ENCODE measurements at regions not wholly inside any gene's neighbourhood (a gene's known extent, or its start where the extent isn't known, plus 50 kb on each side); places are given as distances from the start of the nearest gene placed in this dataset.
A peak's percentile ranks its signal among the peaks of the same experiment; 100 is the strongest.
"Not testable (repeated sequence)": the region's sequence is repeated elsewhere in the genome, so short reads cannot be mapped to it uniquely, and the experiment has no call there.

DNA sequence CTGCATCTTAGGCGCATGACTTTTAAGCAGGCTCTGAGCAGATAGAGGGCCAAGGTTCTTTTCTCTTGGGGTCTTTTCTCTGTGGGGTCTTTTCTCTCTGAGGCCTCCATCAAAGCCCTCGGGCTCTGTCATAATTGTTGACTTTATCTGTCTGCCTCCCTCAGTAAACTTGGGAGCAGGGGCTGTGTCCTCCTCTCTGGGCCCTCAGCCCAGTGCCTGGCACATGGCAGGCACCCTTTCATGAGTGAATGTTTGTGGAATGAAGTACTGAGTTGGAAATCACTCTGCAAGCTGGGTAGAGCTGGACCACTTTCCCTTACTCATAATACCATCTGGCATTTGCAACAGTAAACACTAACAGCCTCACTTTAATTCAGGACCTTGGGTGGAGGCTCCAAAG, 96.3 kb upstream of the TERB2 start:
- H3K4me3 ChIP-seq; H3K27me3 ChIP-seq (replicated peaks; ENCODE audit: insufficient read depth); intact Hi-C loops (cut with DNase I); H3K27ac ChIP-seq; H3K9me3 ChIP-seq; H3K36me3 ChIP-seq; H3K4me1 ChIP-seq (replicated peaks); DNase-seq (ENCODE audit: low spot score): not testable (repeated sequence)
- WGBS: 60% methylated on average over 2 of the region's 2 CpGs

DNA sequence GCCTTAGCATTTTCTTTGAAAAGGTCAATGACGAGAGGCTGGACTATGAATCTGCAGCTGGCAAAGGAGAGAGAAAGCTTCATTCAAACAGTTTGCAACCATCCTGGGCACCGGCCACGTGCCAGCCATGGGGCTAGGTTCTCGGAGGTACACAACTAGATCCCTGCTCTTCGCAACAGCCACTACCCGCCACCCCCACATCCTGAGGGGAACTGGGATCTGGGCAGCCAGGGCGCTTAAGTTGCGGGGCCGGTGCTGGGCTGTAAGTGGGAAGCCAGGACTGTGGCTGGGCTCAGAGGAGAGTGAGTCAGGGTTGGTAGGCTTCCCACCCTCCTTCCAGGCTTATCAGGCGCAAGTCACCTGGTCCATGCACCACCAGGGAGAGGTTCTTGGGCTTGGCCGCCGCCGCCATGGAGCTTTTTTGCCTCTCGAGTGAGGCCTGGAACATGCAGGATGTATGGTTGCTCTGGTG, 95.0 kb upstream of the TERB2 start:
- WGBS: 95% methylated on average over 14 of the region's 14 CpGs
- no peaks in the 10 kb centered on the region for H3K9me3 ChIP-seq
- H3K36me3 ChIP-seq: no peaks in the 10 kb centered on the region
- no peak for TF ChIP-seq POLR2AphosphoS5 (IDR thresholded peaks at IDR 0.05)
- no peak for TF ChIP-seq POLR2A (IDR thresholded peaks at IDR 0.05)
- TF ChIP-seq CTCF (IDR thresholded peaks at IDR 0.05): no peak
- intact Hi-C loops (cut with DNase I): no loop called here
- no peaks in the 10 kb centered on the region for H3K27me3 ChIP-seq (replicated peaks; ENCODE audit: insufficient read depth)
- no peaks in the 10 kb centered on the region for H3K4me1 ChIP-seq (replicated peaks)
- no peak overlapping the region for H3K27ac ChIP-seq
- H3K4me3 ChIP-seq: no peak overlapping the region
- DNase-seq (ENCODE audit: low spot score): no peak

- Histone ChIP-seq H3K9me3 (no peaks in the 10 kb centered on the region), H3K4me1 (replicated peaks) (no peaks in the 10 kb centered on the region), H3K27me3 (replicated peaks; ENCODE audit: insufficient read depth) (no peaks in the 10 kb centered on the region), H3K4me3 (no peak overlapping the region), H3K27ac (no peak overlapping the region), H3K36me3 (no peaks in the 10 kb centered on the region)
- no peak for DNase-seq (ENCODE audit: low spot score)
- TF ChIP-seq CTCF (IDR thresholded peaks at IDR 0.05): no peak
- no peak for TF ChIP-seq POLR2A (IDR thresholded peaks at IDR 0.05)
- TF ChIP-seq POLR2AphosphoS5 (IDR thresholded peaks at IDR 0.05): no peak
- 92% methylated on average over 6 of the region's 6 CpGs for WGBS
- intact Hi-C loops (cut with DNase I): no loop called here
These were observed 94.6 kb upstream of the TERB2 start for GRCh38 chr15:44861917-44862316.

DNA sequence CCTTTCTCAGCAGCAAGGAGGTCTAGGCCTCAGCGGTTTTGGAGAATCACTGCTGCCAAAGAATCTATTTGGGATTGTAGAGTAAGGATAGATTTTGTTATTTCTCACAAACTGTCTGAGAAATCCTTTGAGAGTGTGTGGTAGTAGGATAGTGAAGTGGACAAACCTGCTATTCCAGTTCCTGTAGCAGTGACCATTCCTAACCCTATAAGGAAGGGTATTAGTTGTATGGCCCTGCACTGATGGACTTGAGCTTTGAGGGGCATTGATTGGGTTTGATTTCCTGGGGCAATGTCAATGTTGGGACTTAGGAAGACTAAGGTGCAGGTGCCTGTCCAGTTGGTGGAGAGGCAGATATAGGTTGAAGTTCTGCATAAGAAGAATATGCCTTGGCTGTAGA, 93.6 kb upstream of the TERB2 start:
- 69% methylated on average over 1 of the region's 1 CpG for WGBS
- H3K27me3 ChIP-seq (replicated peaks; ENCODE audit: insufficient read depth); intact Hi-C loops (cut with DNase I); H3K4me3 ChIP-seq; H3K9me3 ChIP-seq; H3K4me1 ChIP-seq (replicated peaks); H3K36me3 ChIP-seq; DNase-seq (ENCODE audit: low spot score): not testable (repeated sequence)
- H3K27ac ChIP-seq: peak overlapping the region in 1 of 2 donors; percentile 31
- TF ChIP-seq POLR2AphosphoS5 (IDR thresholded peaks at IDR 0.05): peak; percentile 22

DNA sequence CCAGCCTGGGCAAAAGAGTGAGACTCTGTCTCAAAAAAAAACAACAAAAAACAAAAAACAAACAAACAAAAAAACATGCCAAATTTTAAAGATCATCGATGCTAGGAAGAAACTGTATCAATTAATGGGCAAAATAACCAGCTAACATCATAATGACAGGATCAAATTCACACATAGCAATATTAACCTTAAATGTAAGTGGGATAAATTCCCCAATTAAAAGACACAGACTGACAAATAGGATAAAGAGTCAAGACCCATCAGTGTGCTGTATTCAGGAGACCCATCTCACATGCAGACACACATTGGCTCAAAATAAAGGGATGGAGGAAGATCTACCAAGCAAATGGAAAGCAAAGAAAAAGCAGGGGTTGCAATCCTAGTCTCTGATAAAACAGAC, 88.4 kb upstream of the TERB2 start:
- H3K27me3 ChIP-seq (replicated peaks; ENCODE audit: insufficient read depth); H3K4me1 ChIP-seq (replicated peaks); H3K9me3 ChIP-seq; H3K4me3 ChIP-seq; DNase-seq (ENCODE audit: low spot score); intact Hi-C loops (cut with DNase I); H3K36me3 ChIP-seq: not testable (repeated sequence)
- WGBS: 91% methylated on average over 1 of the region's 1 CpG
- peak overlapping the region in 1 of 2 donors; percentile 55 for H3K27ac ChIP-seq

GRCh38 chr15:44870125-44870524, 86.4 kb upstream of the TERB2 start:
- intact Hi-C loops (cut with DNase I); H3K4me3 ChIP-seq; DNase-seq (ENCODE audit: low spot score); H3K9me3 ChIP-seq; H3K4me1 ChIP-seq (replicated peaks); H3K36me3 ChIP-seq; H3K27me3 ChIP-seq (replicated peaks; ENCODE audit: insufficient read depth): not testable (repeated sequence)
- H3K27ac ChIP-seq: peak overlapping the region in 1 of 2 donors; percentile 55
- 84% methylated on average over 4 of the region's 4 CpGs for WGBS

DNA sequence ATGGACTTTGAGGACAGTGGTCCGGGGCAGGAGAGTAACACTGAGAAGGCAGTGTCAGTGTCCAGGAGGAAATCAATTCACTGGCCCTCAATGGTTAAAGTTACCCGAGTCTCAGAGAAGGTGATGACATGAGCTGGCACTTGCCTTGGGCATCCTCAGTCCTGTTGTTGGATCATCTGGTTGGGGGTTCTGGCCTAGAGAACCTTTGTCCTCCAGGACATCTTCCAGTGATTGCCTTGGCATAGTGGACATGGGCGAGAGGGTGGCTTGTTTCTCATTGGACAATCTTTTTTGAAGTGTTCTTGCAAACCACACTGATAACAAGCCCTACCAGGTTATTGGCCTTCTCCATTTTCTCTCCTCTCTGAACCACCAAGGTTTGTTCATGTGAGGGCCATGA, 83.4 kb upstream of the TERB2 start:
- Histone ChIP-seq H3K4me3 (no peak overlapping the region), H3K36me3 (no peaks in the 10 kb centered on the region), H3K27me3 (replicated peaks; ENCODE audit: insufficient read depth) (no peaks in the 10 kb centered on the region), H3K9me3 (no peaks in the 10 kb centered on the region), H3K27ac (no peak overlapping the region), H3K4me1 (replicated peaks) (no peaks in the 10 kb centered on the region)
- intact Hi-C loops (cut with DNase I): no loop called here
- TF ChIP-seq CTCF (IDR thresholded peaks at IDR 0.05) (no peak), POLR2A (IDR thresholded peaks at IDR 0.05) (no peak), POLR2AphosphoS5 (IDR thresholded peaks at IDR 0.05) (no peak)
- 83% methylated on average over 3 of the region's 3 CpGs for WGBS
- DNase-seq (ENCODE audit: low spot score): no peak

Data from prostate gland (tissue), 2 donors.